NCI-H146 (cell line): ENCODE measurements at regions not wholly inside any gene's neighbourhood (a gene's known extent, or its start where the extent isn't known, plus 50 kb on each side); places are given as distances from the start of the nearest gene placed in this dataset.
A peak's percentile ranks its signal among the peaks of the same experiment; 100 is the strongest.

Source experiments
- DNase-seq: peaks from one replicate; lab custom pipeline; 2025; lab: John Stamatoyannopoulos, UW

DNA sequence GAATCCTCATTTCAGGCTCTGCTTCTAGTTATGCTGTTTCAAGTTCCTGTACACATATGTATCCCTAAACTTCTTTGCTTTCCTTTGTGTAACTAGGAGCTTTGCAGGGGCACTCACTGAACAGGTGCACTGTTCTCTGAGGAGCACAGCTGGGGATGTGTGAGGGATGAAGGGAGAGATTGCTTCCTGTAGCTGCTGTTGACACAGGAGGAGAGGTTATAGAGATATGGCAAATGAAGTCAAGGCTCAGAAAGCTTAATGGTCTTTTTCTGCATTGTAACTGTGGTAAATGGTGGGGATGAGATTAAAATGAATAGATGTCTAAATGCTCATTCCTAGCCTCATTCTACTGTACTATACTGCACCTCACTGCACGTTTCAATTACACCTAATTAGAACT, 454.3 kb downstream of the BTBD3 start:
- DNase-seq, result peak; percentile 99

DNA sequence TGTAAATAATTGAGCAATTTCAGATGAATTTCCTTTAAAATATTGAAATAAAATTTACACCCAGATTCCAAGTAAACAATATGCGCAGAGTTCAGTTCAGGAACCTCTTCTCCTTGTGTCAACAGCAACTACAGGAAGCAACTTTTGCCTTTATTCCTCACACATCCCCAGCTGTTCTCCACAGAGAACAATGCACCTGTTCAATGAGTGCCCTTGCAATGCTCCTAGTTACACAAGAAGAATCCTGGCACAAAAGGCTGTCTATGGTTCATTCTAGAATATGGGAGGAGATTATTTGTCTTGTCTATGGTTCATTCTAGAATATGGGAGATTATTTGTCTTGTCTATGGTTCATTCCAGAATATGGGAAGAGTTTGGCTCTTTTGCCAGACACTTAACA, 454.9 kb downstream of the BTBD3 start:
- peak; percentile 93 for DNase-seq

DNA sequence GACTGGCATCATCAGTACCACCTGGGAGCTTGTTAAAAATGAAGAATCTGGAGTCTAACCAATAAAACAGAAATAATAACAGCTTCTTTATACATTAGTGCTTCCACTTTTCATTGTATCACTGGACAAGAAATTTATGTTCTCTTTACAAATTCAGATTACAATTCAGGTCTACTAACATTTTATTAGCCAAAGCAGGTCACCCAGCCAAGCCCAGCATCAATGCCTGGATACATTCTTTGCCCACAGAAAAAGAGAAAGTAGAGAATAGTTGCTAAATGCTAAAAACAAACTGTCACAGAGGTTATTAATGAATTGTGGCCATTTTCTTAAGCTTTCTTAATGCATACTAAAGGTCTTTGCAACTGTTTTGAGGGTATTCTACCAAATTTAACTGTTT, 458.3 kb downstream of the BTBD3 start:
- no peak for DNase-seq

DNA sequence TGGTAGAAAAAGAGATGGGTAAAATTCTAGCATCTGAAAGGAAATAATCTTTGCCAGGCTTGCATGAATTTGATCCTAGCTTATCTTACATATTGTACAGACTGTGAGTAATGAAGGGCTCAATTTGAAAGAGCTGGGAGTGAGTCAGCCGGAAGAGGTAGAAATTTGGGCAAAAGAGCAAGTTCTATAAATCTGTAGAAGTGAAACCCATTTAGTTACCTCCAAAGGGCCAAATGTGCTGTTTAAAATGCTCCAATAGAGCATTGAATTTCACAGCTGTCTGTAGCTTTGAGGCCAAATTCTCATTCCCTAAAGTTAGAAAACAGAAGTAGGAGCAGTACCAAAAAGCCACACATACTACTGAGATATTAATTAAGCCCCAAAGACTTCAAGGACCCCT, 466.1 kb downstream of the BTBD3 start:
- DNase-seq, result no peak

DNA sequence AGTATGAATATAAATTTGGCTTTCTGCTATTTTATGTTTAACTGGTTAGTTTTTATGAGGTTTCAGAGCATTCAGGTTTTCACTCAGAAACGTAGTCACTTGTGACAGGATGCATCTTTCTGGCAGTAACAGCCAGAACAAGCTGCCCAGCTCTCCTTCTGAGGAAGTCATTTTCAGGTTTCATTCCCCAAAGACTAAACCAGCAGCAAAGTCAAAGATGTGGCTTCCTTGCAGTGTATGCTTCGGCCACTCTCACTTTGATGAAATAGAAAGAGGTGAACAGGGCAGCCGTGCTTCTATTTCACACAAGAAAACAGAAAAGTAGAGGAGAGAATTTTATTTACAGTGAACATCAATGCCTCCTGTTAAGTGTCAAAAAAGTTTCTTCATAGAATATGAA, 469.1 kb downstream of the BTBD3 start:
- DNase-seq, result no peak

DNA sequence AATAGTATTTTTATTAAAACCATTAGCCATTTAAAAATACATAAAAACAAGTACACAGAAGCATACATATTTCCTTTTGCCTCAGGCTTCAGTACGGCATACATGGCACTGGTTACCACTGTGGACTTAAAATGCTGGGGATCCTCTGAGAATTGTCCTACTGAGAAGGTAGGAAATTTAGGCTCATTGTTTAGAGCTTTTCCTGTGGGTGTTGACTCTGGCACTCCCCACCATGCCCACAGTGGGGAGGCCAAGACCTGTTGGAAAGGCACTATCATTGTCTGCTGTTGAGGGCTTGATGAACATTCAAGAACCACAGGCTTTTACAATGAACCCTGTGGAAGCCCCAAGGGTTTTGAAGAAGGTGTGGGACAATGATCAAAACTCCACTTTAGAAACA, 473.4 kb downstream of the BTBD3 start:
- peak; percentile 51 for DNase-seq

DNA sequence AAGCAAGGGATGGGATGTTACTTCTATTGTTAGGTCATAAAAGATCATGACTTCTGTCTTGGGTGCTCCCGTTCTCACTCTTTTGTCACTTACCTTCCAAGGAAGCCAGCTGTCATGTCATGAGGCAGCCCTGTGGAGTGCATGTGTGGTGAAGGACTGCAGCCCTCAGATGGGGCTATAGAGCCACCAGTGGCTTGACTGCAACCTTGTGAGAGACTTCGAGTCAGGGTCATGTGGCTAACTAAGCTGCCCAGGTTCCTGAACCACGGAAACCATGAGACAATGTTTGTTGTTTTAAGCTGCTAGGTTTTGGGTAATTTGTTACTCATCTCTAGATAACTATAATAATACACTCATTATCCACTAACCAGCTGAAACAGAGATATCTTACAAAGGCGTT, 477.1 kb downstream of the BTBD3 start:
- DNase-seq, result peak; percentile 80

DNA sequence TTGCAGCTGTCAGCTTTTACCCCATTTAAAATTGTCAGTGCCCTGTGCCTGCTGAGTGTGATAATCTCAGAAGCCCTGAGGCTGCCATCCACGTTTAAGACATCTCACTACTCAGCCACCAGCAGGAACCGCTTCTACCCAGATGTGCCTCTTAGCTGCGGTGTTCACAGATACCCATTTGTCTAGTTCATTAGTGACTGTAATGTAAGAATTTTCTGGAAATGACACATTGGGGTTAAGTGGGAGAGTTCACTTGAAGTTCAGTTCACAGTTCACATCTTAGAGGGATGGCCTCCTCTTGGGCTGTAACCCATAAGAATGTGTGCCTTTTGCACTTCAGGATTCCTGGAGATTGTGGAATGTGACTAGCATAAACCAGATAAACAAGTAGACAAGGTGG, 477.7 kb downstream of the BTBD3 start:
- peak; percentile 34 for DNase-seq

DNA sequence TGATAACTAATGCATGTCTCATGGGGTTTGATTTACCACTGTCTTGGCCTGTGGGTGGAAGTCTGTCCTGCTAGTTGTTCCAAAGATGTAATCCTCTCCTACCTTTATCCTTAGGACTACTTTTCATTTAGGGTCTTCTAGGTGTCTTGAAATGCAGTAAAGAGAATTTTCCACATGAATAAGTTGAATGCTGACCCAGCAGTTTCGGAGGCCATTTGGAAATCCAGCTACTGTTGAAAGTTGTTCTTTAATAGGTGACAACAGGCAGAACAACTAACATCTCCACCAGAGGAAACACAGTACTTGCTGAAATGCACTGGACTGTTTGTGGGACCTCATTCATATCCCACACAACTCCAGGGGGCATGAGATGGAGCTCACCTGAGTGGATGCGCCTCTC, 478.1 kb downstream of the BTBD3 start:
- no peak for DNase-seq

DNA sequence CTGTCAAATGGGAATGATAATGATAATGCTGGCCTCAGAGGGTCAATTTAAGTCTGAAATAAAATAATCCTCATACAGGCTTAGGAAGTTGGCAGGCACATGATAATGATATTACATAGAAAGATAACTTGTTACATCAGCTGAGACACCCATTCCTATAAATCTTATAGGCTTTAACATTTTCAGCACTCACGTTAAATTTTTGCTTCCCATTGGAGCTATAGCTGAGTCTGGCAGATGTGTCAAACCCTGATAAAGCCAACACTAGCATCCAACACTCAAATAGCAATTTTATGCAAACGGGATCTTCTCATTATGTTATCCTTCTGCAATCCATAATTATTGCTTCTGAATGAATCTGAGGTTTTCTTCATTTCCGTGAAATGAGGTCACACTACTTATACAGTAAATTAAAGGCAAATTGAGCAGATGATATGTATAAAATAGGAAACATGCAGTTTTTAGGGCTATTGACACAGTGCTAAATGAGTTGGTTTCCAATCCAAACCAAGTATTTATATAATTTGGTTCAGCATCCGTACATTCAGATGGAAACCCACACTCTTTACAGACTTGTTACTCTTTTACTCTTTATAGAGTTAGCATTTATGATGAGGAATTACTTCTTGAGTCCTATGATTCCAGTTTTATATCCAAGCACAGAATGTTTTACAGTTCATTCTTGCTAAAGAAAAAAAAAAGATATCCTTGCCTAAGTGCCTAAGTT, 481.6 kb downstream of the BTBD3 start:
- DNase-seq, result no peak

DNA sequence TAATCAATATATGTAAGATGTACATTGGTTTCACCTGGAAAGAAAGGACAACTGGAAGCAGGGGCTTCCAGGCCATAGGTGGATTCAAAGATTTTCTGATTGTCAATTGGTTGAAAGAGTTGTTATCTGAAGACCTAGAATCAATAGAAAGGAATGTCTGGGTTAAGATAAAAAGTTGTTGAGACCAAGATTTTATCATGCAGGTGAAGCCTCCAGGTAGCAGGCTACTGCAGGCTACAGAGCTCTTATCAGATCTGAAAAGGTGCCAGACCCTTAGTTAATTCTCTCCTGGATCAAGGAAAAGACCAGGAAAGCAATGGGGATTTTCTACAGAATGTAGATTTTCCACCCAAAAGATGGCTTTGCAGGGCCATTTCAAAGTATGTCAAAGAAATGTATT, 487.2 kb downstream of the BTBD3 start:
- no peak for DNase-seq

DNA sequence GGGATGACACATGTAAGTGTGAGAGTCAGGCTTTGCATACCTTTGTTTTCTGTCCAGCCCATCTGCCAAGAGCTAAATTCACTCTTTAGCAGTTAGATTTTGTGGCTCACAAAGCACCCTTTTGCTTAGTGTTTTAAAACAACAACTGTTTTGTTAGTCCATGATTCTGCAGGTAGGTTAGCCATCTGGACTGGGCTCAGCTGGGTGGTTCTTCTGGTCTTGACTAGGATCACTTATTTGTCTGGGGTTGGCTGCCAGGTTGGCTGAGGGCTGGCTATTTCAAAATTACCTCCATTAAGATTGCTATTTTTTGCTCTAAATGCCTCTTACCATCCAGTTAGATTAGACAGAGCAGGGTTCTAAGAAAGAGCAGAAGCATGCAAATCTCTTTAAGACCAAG, 489.3 kb downstream of the BTBD3 start:
- no peak for DNase-seq

DNA sequence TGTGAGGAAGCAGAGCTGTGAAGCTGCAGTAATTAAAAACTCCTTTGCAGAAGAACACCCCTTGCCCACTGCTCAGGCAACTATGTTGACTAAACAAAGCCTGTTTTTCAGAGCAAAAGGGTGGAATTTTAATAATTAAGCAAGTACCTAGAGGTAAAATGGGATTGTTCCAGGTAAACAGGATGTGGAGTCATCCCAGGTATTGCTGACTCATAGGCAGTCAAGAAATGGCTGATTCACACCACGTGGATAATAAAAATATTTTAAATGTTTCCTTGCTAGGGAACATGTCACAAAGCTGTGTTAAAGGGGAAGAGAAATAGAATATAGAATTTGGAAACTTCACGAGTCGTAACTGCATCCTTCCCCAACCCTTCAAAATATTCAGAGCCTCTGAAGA, 491.8 kb downstream of the BTBD3 start:
- no peak for DNase-seq

DNA sequence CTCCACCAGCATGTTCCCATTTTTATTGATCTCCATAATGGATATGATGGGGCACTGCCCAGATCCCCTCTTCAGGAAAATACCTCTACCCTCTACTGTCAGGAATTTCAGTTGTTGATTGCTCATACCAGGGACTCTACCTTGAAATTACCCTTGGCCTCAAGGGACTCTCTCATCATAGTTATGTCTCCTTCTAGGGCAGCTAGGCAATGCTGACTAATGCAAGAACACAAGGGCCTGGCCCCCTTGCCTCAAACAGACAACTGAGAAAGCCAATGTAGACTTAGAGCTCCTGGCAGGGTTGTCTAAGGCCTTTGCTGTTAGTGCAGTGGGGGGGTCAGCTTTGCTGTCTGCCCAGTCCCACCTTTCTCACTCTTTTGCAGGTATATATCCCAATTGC, 493.1 kb downstream of the BTBD3 start:
- no peak for DNase-seq

DNA sequence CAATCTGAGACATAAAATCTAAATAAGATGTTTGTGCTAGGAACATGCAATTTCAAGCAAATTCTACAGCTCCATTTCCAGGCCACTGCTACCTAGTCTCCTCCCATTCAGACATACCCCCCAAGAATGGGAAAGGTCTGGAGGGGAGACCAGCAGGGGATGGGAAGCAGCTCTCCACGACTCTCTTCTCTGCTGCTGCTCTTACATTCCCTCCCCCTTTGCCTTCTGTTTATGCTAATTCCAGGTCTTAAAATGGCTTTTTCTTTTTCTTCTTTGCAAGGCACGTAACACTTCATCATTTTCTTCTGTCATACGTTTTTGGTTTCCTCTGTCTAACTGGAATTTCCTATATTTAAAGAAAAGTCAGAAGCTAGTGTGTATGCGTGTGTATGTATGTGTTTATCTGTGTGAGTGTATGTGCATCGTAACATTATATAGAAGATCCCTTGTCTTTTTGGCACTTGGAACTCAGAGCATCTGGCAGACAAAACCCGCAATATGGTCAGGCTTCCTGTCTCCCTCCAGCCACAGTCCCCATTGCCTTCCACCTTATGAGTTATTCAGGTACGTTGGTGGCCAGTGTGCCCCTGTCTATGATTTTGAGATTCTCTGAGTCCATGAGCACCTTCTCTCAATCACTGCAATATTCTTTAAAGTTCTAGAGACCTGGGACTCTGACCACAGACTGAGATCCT, 493.7 kb downstream of the BTBD3 start:
- no peak for DNase-seq

DNA sequence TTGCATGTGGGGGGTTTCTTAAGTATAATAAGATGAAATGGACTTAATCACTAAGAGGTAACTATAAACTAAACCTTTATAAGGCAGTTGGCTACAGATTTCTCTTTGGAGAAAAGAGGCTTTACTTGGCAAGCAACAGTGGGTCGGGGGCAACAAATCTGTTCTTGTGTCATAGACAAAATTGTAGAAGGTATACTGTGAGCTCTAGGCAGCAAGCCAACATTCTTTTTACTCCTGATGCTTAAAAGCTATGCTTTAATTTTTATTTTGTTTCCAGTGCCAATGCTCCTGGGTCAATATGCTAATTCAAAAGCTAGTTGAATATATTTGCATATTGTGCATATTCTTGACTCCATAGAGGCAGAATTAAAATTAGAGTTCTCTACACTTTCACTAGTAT, 495.4 kb downstream of the BTBD3 start:
- no peak for DNase-seq

DNA sequence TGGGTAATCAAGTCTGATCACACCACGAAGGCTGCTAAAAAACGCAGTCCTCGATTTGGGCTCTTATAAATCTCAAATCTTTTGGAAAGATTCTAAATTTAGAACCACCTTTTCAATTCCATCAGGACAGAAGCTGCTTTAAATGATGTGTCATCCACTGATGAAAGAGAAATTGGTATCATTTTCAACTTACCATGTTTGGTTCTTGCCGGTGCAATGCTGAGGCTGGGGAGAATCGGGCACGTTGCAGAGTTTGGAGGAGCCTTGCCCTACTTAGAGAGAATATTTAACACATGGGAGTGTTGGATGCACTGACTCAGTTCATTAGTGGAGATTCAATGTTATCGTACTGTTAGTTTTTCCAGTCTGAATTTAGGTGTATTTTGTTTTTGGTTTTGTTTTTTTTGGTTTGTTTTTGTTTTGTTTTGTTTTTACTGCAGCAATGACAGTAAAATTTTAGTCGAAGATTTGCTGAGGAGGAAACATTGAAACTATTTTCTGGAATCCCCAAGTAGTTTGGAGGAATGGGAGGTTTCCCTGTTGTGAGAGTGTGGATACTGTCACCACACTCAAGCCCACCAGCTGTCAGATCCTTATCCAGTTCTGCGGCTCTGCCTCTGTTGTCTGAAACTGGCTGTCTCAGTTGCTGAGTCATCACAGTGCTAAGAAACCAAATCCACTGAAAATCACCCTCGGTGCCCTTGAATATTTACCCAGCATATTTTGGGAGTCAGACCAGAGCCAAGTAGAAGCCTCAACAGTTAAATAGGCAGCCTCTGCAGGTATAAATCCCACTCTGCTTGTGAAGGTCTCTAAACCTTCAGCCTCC, 497.0 kb downstream of the BTBD3 start:
- no peak for DNase-seq

DNA sequence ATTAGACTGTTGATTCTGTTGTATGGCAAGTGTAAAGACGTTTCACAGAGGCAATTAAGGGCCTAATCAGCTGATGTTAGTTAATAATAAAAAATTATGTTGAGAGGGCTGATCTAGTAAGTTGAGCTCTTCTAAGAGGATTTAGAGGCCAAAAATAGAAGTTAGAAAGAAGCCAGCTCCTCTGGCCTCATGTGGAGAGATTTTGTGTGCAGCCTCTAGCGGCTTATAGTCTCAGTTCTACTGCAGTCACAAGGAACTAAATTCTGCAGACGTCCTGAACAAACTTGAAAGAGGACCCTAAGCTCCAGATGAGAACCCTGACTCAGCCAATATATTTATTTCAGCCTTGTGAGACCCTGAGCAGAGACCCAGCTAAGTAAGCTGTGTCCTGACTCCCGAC, 498.6 kb downstream of the BTBD3 start:
- no peak for DNase-seq

DNA sequence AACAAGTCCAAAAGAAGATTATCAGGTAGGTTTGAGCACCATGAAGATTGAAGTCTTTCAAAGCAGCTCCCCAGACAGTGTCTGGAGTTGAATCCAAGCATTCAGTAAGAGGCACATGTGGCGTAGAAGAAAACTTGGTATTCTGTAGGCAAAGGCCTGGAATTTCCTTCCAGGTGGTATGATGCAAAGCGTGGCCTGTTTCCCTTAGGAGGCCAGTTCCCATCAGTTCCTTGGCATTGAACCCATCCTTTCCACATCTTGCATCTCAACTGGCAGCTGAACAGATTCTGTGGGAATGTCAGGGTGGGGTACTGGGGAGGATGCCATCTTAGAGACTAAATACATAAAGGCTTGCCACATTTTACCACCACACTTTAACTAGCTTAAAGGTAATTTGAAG, 516.0 kb downstream of the BTBD3 start:
- no peak for DNase-seq

DNA sequence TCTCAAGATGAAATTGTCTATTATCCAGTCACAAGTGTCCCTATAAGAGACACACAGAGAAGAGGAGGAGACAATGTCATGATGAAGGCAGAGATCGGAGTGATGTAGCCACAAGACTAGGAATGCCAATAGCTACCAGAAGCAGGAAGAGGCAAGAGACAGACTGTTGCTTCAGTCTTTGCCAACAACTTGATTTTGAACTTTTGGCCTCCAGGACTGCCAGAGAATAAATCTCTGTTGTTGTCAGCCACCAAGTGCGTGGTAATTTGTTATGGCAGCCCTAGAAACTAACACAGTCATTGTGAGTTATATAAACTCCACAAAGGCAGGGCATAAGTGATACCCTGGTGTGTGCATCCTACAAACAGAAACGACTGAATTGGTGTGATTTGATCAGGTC, 517.0 kb downstream of the BTBD3 start:
- DNase-seq, result no peak

DNA sequence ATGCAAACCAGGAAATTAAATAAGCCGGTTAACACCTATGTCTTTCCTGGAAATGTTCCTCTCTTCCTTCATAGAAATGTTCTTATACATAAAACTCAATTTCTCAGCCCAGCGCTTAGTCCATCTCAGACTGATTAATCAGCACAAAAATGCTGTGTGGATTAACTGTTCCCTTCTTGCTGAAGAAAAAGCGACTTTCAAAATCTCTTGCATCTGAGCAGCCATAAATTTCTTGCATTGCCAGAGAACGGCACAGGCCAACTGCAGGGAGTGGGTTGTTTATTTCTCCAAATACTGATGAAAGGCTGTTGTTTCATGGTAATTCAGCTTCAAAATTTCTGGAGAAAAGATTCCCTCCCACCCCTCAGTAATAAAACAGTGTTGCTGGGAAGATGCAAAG, 517.6 kb downstream of the BTBD3 start:
- DNase-seq, result no peak

DNA sequence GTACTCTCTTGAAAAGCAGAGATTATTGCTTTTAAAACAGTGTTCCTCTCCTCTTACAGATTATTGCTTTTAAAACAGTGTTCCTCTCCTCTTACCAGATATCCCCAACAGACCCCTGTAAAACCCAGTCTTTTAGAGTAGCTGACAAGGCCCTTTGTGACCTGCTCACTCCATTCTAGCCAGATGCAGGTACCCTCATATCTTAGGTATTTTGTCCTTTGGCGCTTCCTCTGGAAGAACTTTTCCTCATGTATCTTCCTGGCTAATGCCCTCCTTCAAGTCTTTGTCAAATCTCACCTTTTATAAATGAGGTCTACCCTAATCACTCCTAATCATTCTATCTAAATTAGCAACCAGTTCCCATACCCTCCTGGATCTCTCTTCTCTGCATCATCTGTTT, 536.0 kb downstream of the BTBD3 start:
- DNase-seq, result no peak

DNA sequence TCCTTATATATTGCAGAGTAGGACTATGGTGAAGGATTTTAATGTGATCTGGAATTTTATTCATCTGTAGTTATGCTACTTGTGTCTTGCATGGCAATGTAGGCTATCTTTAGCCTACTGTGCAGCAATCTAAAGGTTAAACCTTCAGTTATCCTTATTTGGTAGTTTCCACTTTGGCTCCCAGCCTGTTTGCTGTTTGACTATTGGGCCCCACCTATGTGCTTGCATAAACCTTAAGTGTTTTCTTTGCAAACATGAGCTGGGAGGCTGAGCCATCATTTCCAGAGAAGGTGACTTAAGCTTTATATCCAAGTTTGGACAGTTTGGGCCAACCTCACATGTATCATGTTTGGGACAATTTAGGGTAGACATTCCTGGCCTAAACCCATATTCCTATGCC, 537.5 kb downstream of the BTBD3 start:
- no peak for DNase-seq
